GM21825 (cell line): ENCODE measurements at regions not wholly inside any gene's neighbourhood (a gene's known extent, or its start where the extent isn't known, plus 50 kb on each side); places are given as distances from the start of the nearest gene placed in this dataset.
"Not testable (repeated sequence)": the region's sequence is repeated elsewhere in the genome, so short reads cannot be mapped to it uniquely, and the experiment has no call there.

ENCODE experiments used
- ATAC-seq: cut with Tn5 transposase; IDR thresholded peaks from one replicate; pipeline ENCODE4 v1.9.1; 2021; ENCODE audit warnings: mild to moderate bottlenecking, moderate library complexity; ENCODE audit not compliant: unreplicated experiment

- ATAC-seq = no peak
Measured at GRCh38 chr6:86487660-86488221, 449.6 kb upstream of the HTR1E start.

GRCh38 chr6:86478316-86478715, 459.0 kb upstream of the HTR1E start:
- not testable (repeated sequence) for ATAC-seq

GRCh38 chr6:86477500-86478148, 459.7 kb upstream of the HTR1E start:
- ATAC-seq = no peak

- no peak for ATAC-seq
Measured at GRCh38 chr6:86476311-86476710, 461.0 kb upstream of the HTR1E start.

GRCh38 chr6:86474081-86474480, 463.2 kb upstream of the HTR1E start:
- ATAC-seq = no peak

GRCh38 chr6:86471791-86472190, 465.5 kb upstream of the HTR1E start:
- ATAC-seq = no peak

- ATAC-seq = no peak
Measured at GRCh38 chr6:86459978-86460377, 477.4 kb upstream of the HTR1E start.

- ATAC-seq = no peak
Measured at GRCh38 chr6:86456821-86457220, 480.5 kb upstream of the HTR1E start.

- ATAC-seq = no peak
Measured at GRCh38 chr6:86453232-86453631, 484.1 kb upstream of the HTR1E start.

GRCh38 chr6:86448398-86448797, 488.9 kb upstream of the HTR1E start:
- ATAC-seq = no peak

- no peak for ATAC-seq
Measured at GRCh38 chr6:86440608-86441007, 496.7 kb upstream of the HTR1E start.

GRCh38 chr6:86423571-86423970, 513.8 kb upstream of the HTR1E start:
- no peak for ATAC-seq

- ATAC-seq = no peak
Measured at GRCh38 chr6:86412057-86412456, 525.3 kb upstream of the HTR1E start.

GRCh38 chr6:86407128-86407527, 530.2 kb upstream of the HTR1E start:
- ATAC-seq = no peak

- ATAC-seq = not testable (repeated sequence)
Measured at GRCh38 chr6:86392850-86393249, 544.5 kb upstream of the HTR1E start.

- no peak for ATAC-seq
Measured at GRCh38 chr6:86380571-86381125, 556.7 kb upstream of the HTR1E start.

- no peak for ATAC-seq
Measured at GRCh38 chr6:86357877-86358276, 579.5 kb upstream of the HTR1E start.

- ATAC-seq = no peak
Measured at GRCh38 chr6:86355271-86355670, 582.1 kb upstream of the HTR1E start.

- ATAC-seq = no peak
Measured at GRCh38 chr6:86331919-86332318, 605.4 kb upstream of the HTR1E start.

- ATAC-seq = no peak
Measured at GRCh38 chr6:86331265-86331840, 606.0 kb upstream of the HTR1E start.

- no peak for ATAC-seq
Measured at GRCh38 chr6:86306210-86306609, 631.1 kb upstream of the HTR1E start.

GRCh38 chr6:86285876-86286275, 643.2 kb upstream of the SYNCRIP start:
- ATAC-seq = no peak
